ENCODE measurements at regions not wholly inside any gene's neighbourhood (a gene's known extent, or its start where the extent isn't known, plus 50 kb on each side); places are given as distances from the start of the nearest gene placed in this dataset.

GRCh38 chr3:118445036-118445435 is 589.6 kb downstream of the IGSF11 start:
- TF ChIP-seq CTCF (IDR thresholded peaks at IDR 0.05; ENCODE audit: control insufficient read depth, insufficient read depth, low read depth, low read length, missing control alignments): no peak
- DNase-seq (ENCODE audit: low read depth): no peak

GRCh38 chr3:118447339-118447738 is 587.3 kb downstream of the IGSF11 start:
- no peak for TF ChIP-seq CTCF (IDR thresholded peaks at IDR 0.05; ENCODE audit: control insufficient read depth, insufficient read depth, low read depth, low read length, missing control alignments)
- DNase-seq (ENCODE audit: low read depth): no peak
- no peak overlapping the region for H3K4me3 ChIP-seq (ENCODE audit: control insufficient read depth, low read depth, low read length)

More at GRCh38 chr3:118445036-118445435, 589.6 kb downstream of the IGSF11 start:
- H3K4me3 ChIP-seq (ENCODE audit: control insufficient read depth, low read depth, low read length): no peak overlapping the region

- DNase-seq (ENCODE audit: low read depth): no peak
- no peak for TF ChIP-seq CTCF (IDR thresholded peaks at IDR 0.05; ENCODE audit: control insufficient read depth, insufficient read depth, low read depth, low read length, missing control alignments)
- H3K4me3 ChIP-seq (ENCODE audit: control insufficient read depth, low read depth, low read length): no peak overlapping the region
Measured at GRCh38 chr3:118466795-118467330, 567.8 kb downstream of the IGSF11 start.

GRCh38 chr3:118468801-118469200 is 565.8 kb downstream of the IGSF11 start:
- no peak for DNase-seq (ENCODE audit: low read depth)
- TF ChIP-seq CTCF (IDR thresholded peaks at IDR 0.05; ENCODE audit: control insufficient read depth, insufficient read depth, low read depth, low read length, missing control alignments): no peak

GRCh38 chr3:118472586-118472985 is 562.1 kb downstream of the IGSF11 start:
- no peak for TF ChIP-seq CTCF (IDR thresholded peaks at IDR 0.05; ENCODE audit: control insufficient read depth, insufficient read depth, low read depth, low read length, missing control alignments)
- DNase-seq (ENCODE audit: low read depth): no peak
- no peak overlapping the region for H3K4me3 ChIP-seq (ENCODE audit: control insufficient read depth, low read depth, low read length)

More at GRCh38 chr3:118468801-118469200, 565.8 kb downstream of the IGSF11 start:
- no peak overlapping the region for H3K4me3 ChIP-seq (ENCODE audit: control insufficient read depth, low read depth, low read length)

- no peak for TF ChIP-seq CTCF (IDR thresholded peaks at IDR 0.05; ENCODE audit: control insufficient read depth, insufficient read depth, low read depth, low read length, missing control alignments)
- DNase-seq (ENCODE audit: low read depth): no peak
- H3K4me3 ChIP-seq (ENCODE audit: control insufficient read depth, low read depth, low read length): no peak overlapping the region
Measured at GRCh38 chr3:118473343-118473742, 561.3 kb downstream of the IGSF11 start.
